Body of pancreas (tissue), 4 donors: ENCODE measurements at regions not wholly inside any gene's neighbourhood (a gene's known extent, or its start where the extent isn't known, plus 50 kb on each side); places are given as distances from the start of the nearest gene placed in this dataset.

Experiments used
- POLR2A ChIP-seq, 3 donors: fragments of 450-650 bp; IDR thresholded peaks; one replicate each; pipeline ENCODE4 v1.6.1; 2016; ENCODE audit warnings: antibody characterized with exemption in 3 of 3, mild to moderate bottlenecking in 2 of 3
- TF ChIP-seq, protein P1 (sequence below), 7 experiments: fragments of 450-650 bp in 4 of 7; fragments of 200-600 bp in 3 of 7; sonication (generic) in 3 of 7; IDR thresholded peaks; one replicate each; pipeline ENCODE4 v1.5.1; 2016 to 2019; ENCODE audit warnings: antibody characterized with exemption in 7 of 7

DNA sequence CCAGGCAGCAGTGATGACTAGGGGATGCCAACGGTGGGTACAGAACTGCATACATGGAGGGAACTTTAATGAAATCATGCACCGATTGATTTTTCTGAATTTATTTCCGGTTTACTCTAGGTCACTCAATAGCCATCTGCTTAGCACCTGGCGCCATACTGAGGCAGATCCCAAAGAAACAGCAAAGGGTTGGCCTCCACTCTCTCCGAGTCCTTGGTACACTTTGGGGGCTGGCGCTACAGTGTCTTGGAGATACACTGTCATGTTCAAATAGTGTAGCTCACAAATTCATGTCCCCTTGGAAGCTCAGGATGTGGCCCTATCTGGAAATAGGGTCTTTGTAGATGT is 116.3 kb downstream of the BOD1 start:
- no peak for TF ChIP-seq POLR2A (IDR thresholded peaks at IDR 0.05)
- TF ChIP-seq, protein P1, sequence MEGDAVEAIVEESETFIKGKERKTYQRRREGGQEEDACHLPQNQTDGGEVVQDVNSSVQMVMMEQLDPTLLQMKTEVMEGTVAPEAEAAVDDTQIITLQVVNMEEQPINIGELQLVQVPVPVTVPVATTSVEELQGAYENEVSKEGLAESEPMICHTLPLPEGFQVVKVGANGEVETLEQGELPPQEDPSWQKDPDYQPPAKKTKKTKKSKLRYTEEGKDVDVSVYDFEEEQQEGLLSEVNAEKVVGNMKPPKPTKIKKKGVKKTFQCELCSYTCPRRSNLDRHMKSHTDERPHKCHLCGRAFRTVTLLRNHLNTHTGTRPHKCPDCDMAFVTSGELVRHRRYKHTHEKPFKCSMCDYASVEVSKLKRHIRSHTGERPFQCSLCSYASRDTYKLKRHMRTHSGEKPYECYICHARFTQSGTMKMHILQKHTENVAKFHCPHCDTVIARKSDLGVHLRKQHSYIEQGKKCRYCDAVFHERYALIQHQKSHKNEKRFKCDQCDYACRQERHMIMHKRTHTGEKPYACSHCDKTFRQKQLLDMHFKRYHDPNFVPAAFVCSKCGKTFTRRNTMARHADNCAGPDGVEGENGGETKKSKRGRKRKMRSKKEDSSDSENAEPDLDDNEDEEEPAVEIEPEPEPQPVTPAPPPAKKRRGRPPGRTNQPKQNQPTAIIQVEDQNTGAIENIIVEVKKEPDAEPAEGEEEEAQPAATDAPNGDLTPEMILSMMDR (IDR thresholded peaks at IDR 0.05), result no peak
